HG03432 (cell line): ENCODE measurements at regions not wholly inside any gene's neighbourhood (a gene's known extent, or its start where the extent isn't known, plus 50 kb on each side); places are given as distances from the start of the nearest gene placed in this dataset.

ENCODE experiments used
- ATAC-seq: cut with Tn5 transposase; IDR thresholded peaks from one replicate; pipeline ENCODE4 v1.9.1; 2021; ENCODE audit warnings: mild to moderate bottlenecking, moderate library complexity; ENCODE audit not compliant: unreplicated experiment

- peak; percentile 58 for ATAC-seq
These were observed 52.0 kb downstream of the RPP21 start for GRCh38 chr6:30396833-30397479.

DNA sequence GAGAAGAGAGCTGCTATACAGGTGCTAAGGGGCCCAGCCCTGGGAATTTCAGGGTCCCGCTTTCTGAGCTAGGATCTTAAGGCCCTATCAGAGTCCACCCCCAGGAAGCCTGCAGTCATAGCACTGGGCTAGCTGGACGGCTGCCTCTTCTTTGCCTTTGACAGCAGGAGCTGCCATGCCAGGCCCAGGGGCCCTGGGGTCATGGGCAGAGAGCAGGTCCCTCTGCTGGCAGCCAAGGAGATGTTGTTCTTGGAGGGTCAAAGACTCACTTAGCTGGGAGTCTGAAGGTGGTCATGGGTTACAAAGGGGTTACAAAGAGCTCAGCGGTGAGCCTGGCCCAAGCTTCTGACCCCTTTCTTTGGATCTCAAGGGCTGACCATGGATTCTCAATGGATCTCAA is 52.7 kb downstream of the RPP21 start:
- no peak for ATAC-seq

DNA sequence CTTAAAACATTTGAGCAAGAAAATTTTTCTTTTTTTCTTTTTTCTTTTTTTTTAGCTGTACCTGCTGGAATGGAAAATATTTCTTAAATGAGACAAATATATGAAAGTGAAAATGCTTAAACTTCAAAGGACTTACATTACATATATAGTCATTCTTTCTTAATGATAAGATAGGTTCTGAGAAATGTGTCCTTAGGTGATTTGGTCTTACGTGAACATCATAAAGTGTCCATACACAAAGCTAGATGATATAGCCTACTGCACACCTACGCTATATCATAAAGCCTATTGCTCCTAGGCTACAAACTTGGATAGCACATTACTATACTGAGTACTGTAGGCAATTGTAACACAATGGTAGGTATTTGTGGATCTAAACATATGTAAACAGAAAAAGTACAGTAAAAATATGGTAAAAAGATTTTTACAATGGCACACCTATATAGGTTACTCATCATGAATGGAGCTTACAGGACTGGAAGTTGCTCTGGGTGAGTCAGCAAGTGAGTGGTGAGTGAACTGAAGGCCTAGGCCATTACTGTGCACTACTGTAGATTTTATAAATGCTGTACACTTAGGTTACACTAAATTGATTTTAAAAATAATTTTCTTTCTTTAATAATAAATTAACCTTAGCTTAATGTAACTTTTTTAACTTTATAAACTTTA is 54.6 kb downstream of the RPP21 start:
- ATAC-seq, result no peak

DNA sequence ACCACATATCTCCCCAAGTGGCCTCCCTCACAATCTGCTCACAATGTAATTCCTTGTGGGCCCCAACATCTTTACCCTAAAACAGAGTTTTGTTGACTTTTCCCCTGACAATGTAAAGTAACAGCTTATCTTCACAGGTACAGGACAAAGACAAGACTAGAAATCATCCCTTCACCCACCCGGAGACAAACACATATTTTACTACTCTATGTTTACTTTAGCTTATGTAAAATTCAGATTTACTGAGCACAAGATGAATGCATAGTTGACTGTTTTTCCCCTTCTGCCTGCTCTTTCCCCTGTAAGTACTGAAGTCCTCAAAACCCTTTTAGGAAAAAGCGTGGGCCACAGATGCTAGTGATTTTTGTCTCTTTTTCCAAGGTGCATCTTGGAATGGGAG is 61.0 kb downstream of the RPP21 start:
- no peak for ATAC-seq

GRCh38 chr6:30409184-30409583 is 64.2 kb downstream of the RPP21 start:
- no peak for ATAC-seq

DNA sequence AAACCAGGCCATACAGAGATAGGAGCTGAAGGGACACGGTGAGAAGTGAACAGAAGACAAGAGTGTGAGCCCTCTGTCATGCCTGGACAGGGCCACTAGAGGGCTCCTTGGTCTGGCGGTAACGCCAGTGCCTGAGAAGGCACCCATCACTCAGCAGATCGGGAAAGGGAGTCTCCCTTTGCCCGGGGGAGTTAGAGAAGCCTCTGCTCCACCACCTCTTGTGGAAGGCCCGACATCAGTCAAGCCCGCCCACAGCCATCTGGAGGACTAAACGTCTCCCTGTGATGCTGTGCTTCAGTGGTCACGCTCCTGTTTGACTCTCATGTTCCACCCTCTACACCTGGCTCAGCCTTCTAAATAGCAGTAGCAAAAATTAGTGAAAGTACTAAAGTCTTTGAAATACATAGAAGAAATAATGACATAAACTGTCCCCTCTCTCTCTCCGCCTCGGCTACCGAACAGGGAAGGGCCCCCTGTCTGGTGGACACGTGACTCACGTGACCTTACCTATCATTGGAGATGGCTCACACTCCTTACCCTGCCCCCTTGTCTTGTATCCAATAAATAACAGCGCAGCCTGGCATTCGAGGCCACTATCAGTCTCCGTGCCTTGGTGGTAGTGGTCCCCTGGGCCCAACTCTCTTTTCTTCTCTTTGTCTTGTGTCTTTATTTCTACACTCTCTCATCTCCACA is 66.7 kb downstream of the RPP21 start:
- no peak for ATAC-seq

DNA sequence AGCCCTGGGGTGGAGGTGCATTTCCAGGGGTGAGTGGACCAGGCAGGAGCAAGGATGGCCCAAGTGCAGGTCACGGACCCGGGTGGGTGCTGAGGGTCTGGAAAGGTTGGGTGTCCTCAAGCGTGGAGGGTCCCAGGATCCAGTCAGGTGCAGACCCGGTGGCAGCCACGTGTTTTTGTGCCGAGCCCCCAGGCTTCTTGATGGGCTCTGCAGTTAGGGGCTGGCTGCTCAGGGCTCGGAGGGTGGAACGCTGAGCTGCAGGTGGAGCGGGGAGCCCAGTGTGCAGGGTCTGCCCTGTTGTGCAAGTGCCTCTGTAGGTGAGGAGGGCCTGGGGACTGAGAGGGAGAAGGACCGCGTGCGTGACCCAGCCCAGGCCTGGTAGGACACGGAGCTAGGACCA is 70.9 kb upstream of the HLA-E start:
- ATAC-seq, result no peak

DNA sequence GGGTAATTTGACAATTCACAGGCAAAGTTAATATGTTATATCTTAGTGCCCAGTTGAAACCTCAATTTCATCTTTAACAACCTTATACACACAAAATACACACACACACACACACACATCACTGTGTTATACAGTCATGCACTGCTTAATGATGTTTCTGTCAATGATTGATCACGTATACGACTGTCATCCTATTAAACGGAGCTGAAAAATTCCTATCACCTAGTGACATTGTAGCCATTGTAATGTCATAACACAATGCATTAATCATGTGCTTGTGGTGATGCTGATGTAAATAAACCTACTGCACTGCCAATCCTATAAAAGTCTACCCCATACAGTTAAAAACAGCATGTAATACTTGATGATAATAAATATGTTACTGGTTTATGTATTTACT is 64.8 kb upstream of the HLA-E start:
- ATAC-seq, result no peak
